Activated naive CD8-positive, alpha-beta T cell (primary cell): ENCODE measurements at regions not wholly inside any gene's neighbourhood (a gene's known extent, or its start where the extent isn't known, plus 50 kb on each side); places are given as distances from the start of the nearest gene placed in this dataset.

Experiments used
- H3K27ac Mint-ChIP-seq: one replicate; pipeline ENCODE4 v1.8.0; 2021; ENCODE audit warnings: mixed read lengths
- H3K27me3 Mint-ChIP-seq: one replicate; pipeline ENCODE4 v1.8.0; 2021; ENCODE audit warnings: mixed read lengths
- H3K36me3 Mint-ChIP-seq: one replicate; pipeline ENCODE4 v1.8.0; 2021; ENCODE audit warnings: mixed read lengths
- H3K4me1 Mint-ChIP-seq: one replicate; pipeline ENCODE4 v1.8.0; 2021; ENCODE audit warnings: low read depth, mixed read lengths
- H3K4me3 Mint-ChIP-seq: one replicate; pipeline ENCODE4 v1.8.0; 2021; ENCODE audit warnings: mild to moderate bottlenecking, mixed read lengths
- H3K9me3 Mint-ChIP-seq: one replicate; pipeline ENCODE4 v1.8.0; 2021; ENCODE audit warnings: low read depth, mixed read lengths

GRCh38 chr7:32316839-32317238, 173.3 kb downstream of the LSM5 start:
- no peaks in the 10 kb centered on the region for H3K4me1 Mint-ChIP-seq
- H3K9me3 Mint-ChIP-seq: no peaks in the 10 kb centered on the region
- no peak overlapping the region for H3K4me3 Mint-ChIP-seq
- H3K36me3 Mint-ChIP-seq: no peaks in the 10 kb centered on the region
- no peak overlapping the region for H3K27ac Mint-ChIP-seq
- H3K27me3 Mint-ChIP-seq: peaks cover 14% of the 10 kb centered on the region

GRCh38 chr7:32314761-32315160, 175.4 kb downstream of the LSM5 start:
- Mint-ChIP-seq H3K9me3 (no peaks in the 10 kb centered on the region), H3K4me1 (no peaks in the 10 kb centered on the region), H3K36me3 (no peaks in the 10 kb centered on the region), H3K27me3 (peaks cover 12% of the 10 kb centered on the region), H3K4me3 (no peak overlapping the region), H3K27ac (no peak overlapping the region)

- Mint-ChIP-seq H3K4me3 (no peak overlapping the region), H3K9me3 (no peaks in the 10 kb centered on the region), H3K4me1 (peaks cover 8% of the 10 kb centered on the region), H3K36me3 (peaks cover 2% of the 10 kb centered on the region), H3K27me3 (peaks cover 27% of the 10 kb centered on the region), H3K27ac (no peak overlapping the region)
These were observed 188.8 kb downstream of the LSM5 start for GRCh38 chr7:32301427-32301826.

GRCh38 chr7:32299133-32299702, 191.0 kb downstream of the LSM5 start:
- peaks cover 2% of the 10 kb centered on the region for H3K36me3 Mint-ChIP-seq
- no peak overlapping the region for H3K4me3 Mint-ChIP-seq
- no peaks in the 10 kb centered on the region for H3K9me3 Mint-ChIP-seq
- H3K4me1 Mint-ChIP-seq: peaks cover 8% of the 10 kb centered on the region
- H3K27me3 Mint-ChIP-seq: peaks cover 31% of the 10 kb centered on the region
- H3K27ac Mint-ChIP-seq: no peak overlapping the region

GRCh38 chr7:32298408-32299132, 191.6 kb downstream of the LSM5 start:
- Mint-ChIP-seq H3K4me1 (peaks cover 8% of the 10 kb centered on the region), H3K9me3 (no peaks in the 10 kb centered on the region), H3K36me3 (peaks cover 2% of the 10 kb centered on the region), H3K4me3 (no peak overlapping the region), H3K27ac (no peak overlapping the region), H3K27me3 (peaks cover 31% of the 10 kb centered on the region)

- H3K9me3 Mint-ChIP-seq: no peaks in the 10 kb centered on the region
- peaks cover 23% of the 10 kb centered on the region for H3K27me3 Mint-ChIP-seq
- H3K4me3 Mint-ChIP-seq: no peak overlapping the region
- peaks cover 2% of the 10 kb centered on the region for H3K36me3 Mint-ChIP-seq
- peaks cover 2% of the 10 kb centered on the region for H3K4me1 Mint-ChIP-seq
- no peak overlapping the region for H3K27ac Mint-ChIP-seq
These were observed 196.3 kb downstream of the LSM5 start for GRCh38 chr7:32293833-32294232.

- H3K9me3 Mint-ChIP-seq: no peaks in the 10 kb centered on the region
- H3K36me3 Mint-ChIP-seq: no peaks in the 10 kb centered on the region
- no peaks in the 10 kb centered on the region for H3K4me1 Mint-ChIP-seq
- no peak overlapping the region for H3K27ac Mint-ChIP-seq
- H3K27me3 Mint-ChIP-seq: peaks cover 5% of the 10 kb centered on the region
- no peak overlapping the region for H3K4me3 Mint-ChIP-seq
These were observed 200.3 kb downstream of the LSM5 start for GRCh38 chr7:32289651-32290414.

GRCh38 chr7:32285698-32286097, 204.5 kb downstream of the LSM5 start:
- Mint-ChIP-seq H3K4me1 (no peaks in the 10 kb centered on the region), H3K36me3 (no peaks in the 10 kb centered on the region), H3K4me3 (no peak overlapping the region), H3K27me3 (peaks cover 2% of the 10 kb centered on the region), H3K27ac (no peak overlapping the region), H3K9me3 (no peaks in the 10 kb centered on the region)

- no peak overlapping the region for H3K4me3 Mint-ChIP-seq
- no peaks in the 10 kb centered on the region for H3K9me3 Mint-ChIP-seq
- no peak overlapping the region for H3K27ac Mint-ChIP-seq
- H3K4me1 Mint-ChIP-seq: no peaks in the 10 kb centered on the region
- no peaks in the 10 kb centered on the region for H3K36me3 Mint-ChIP-seq
- H3K27me3 Mint-ChIP-seq: peaks cover 4% of the 10 kb centered on the region
These were observed 206.6 kb downstream of the LSM5 start for GRCh38 chr7:32283546-32283945.

- H3K36me3 Mint-ChIP-seq: no peaks in the 10 kb centered on the region
- H3K9me3 Mint-ChIP-seq: no peaks in the 10 kb centered on the region
- H3K27ac Mint-ChIP-seq: no peak overlapping the region
- H3K27me3 Mint-ChIP-seq: peaks cover 4% of the 10 kb centered on the region
- no peaks in the 10 kb centered on the region for H3K4me1 Mint-ChIP-seq
- H3K4me3 Mint-ChIP-seq: no peak overlapping the region
These were observed 209.3 kb upstream of the PDE1C start for GRCh38 chr7:32279500-32279899.

- H3K4me3 Mint-ChIP-seq: no peak overlapping the region
- peaks cover 7% of the 10 kb centered on the region for H3K27me3 Mint-ChIP-seq
- no peaks in the 10 kb centered on the region for H3K9me3 Mint-ChIP-seq
- no peaks in the 10 kb centered on the region for H3K4me1 Mint-ChIP-seq
- no peak overlapping the region for H3K27ac Mint-ChIP-seq
- H3K36me3 Mint-ChIP-seq: no peaks in the 10 kb centered on the region
These were observed 205.2 kb upstream of the PDE1C start for GRCh38 chr7:32275216-32276009.

- Mint-ChIP-seq H3K36me3 (no peaks in the 10 kb centered on the region), H3K27me3 (peaks cover 5% of the 10 kb centered on the region), H3K27ac (no peak overlapping the region), H3K4me1 (no peaks in the 10 kb centered on the region), H3K4me3 (no peak overlapping the region), H3K9me3 (no peaks in the 10 kb centered on the region)
These were observed 203.1 kb upstream of the PDE1C start for GRCh38 chr7:32273297-32273696.

GRCh38 chr7:32266932-32267475, 196.8 kb upstream of the PDE1C start:
- Mint-ChIP-seq H3K4me1 (no peaks in the 10 kb centered on the region), H3K36me3 (no peaks in the 10 kb centered on the region), H3K27me3 (peaks cover 2% of the 10 kb centered on the region), H3K4me3 (no peak overlapping the region), H3K9me3 (no peaks in the 10 kb centered on the region), H3K27ac (no peak overlapping the region)

- H3K9me3 Mint-ChIP-seq: no peaks in the 10 kb centered on the region
- peaks cover 2% of the 10 kb centered on the region for H3K27me3 Mint-ChIP-seq
- H3K27ac Mint-ChIP-seq: no peak overlapping the region
- no peak overlapping the region for H3K4me3 Mint-ChIP-seq
- no peaks in the 10 kb centered on the region for H3K36me3 Mint-ChIP-seq
- H3K4me1 Mint-ChIP-seq: no peaks in the 10 kb centered on the region
These were observed 194.6 kb upstream of the PDE1C start for GRCh38 chr7:32264702-32265284.
